H1 (cell line): ENCODE measurements at regions not wholly inside any gene's neighbourhood (a gene's known extent, or its start where the extent isn't known, plus 50 kb on each side); places are given as distances from the start of the nearest gene placed in this dataset.

Experiments used
- CTCF ChIA-PET: fragments of 300-600 bp; sonication (Branson Sonifier 250); formaldehyde crosslinking; loops from one replicate; lab custom pipeline; 2021; ENCODE audit not compliant: partially characterized antibody; lab: Charles Lee
- POLR2A ChIA-PET: fragments of 300-600 bp; sonication (Branson Sonifier 250); formaldehyde crosslinking; loops from one replicate; lab custom pipeline; 2021; ENCODE audit warnings: inconsistent platforms; ENCODE audit not compliant: partially characterized antibody; lab: Charles Lee
- DNase-seq, 2 experiments: peaks; one replicate each; pipeline versions ENCODE4 v3.0.0 to v3.0.0-alpha.2; 2010 to 2022; ENCODE audit warnings: low spot score in 2 of 2, low read depth in 1 of 2, mixed read lengths in 1 of 2
- FAIRE-seq: peaks from 2 replicates; lab custom pipeline; 2011; peaks lifted over from hg19 to GRCh38; lab: Jason Lieb, UNC
- H2AFZ ChIP-seq: 2 replicates; pipeline ENCODE4 v1.8.1; 2012; ENCODE audit warnings: low read length, inconsistent platforms
- H2AK5ac ChIP-seq: 2 replicates; pipeline ENCODE4 v1.6.1; 2013; ENCODE audit warnings: low read depth, low read length
- H2BK120ac ChIP-seq: replicated peaks from 2 replicates; pipeline ENCODE3; 2013; ENCODE audit warnings: low read depth, low read length, inconsistent platforms
- H2BK12ac ChIP-seq: 2 replicates; pipeline ENCODE4 v1.6.1; 2013; ENCODE audit warnings: low read depth, low read length
- H2BK15ac ChIP-seq: 2 replicates; pipeline ENCODE4 v1.6.1; 2013; ENCODE audit warnings: low read length
- H2BK20ac ChIP-seq: 2 replicates; pipeline ENCODE4 v1.6.1; 2013; ENCODE audit warnings: low read length
- H2BK5ac ChIP-seq: 2 replicates; pipeline ENCODE4 v1.6.1; 2013; ENCODE audit warnings: low read depth, low read length
- H3K14ac ChIP-seq: 2 replicates; pipeline ENCODE4 v1.6.1; 2013; ENCODE audit warnings: inconsistent platforms; ENCODE audit not compliant: insufficient read length
- H3K18ac ChIP-seq: 2 replicates; pipeline ENCODE4 v1.6.1; 2013; ENCODE audit warnings: low read length; ENCODE audit errors: extremely low read depth
- H3K23ac ChIP-seq: 2 replicates; pipeline ENCODE4 v1.6.1; 2013; ENCODE audit warnings: inconsistent platforms; ENCODE audit not compliant: insufficient read length
- H3K23me2 ChIP-seq: 2 replicates; pipeline ENCODE4 v1.6.1; 2013; ENCODE audit warnings: low read depth, low read length
- H3K27ac ChIP-seq: 2 replicates; pipeline ENCODE4 v1.6.1; 2011; ENCODE audit warnings: low read depth, low read length, inconsistent platforms
- H3K27me3 ChIP-seq, 4 experiments: replicated peaks in 1 of 4; 1 replicate in 1 of 4; 2 replicates in 3 of 4; pipeline versions ENCODE4 v1.6.1 to v1.8.1; 2011 to 2013; ENCODE audit warnings: low read length in 3 of 4, mild to moderate bottlenecking in 3 of 4, inconsistent platforms in 2 of 4, mixed read lengths in 2 of 4, moderate library complexity in 1 of 4; ENCODE audit not compliant: control insufficient read depth in 3 of 4, insufficient read depth in 3 of 4; ENCODE audit errors: extremely low read depth in 1 of 4
- H3K36me3 ChIP-seq, 4 experiments: 2 replicates each; pipeline versions ENCODE4 v1.6.1 to v1.8.1; 2011 to 2013; ENCODE audit warnings: mild to moderate bottlenecking in 4 of 4, low read length in 3 of 4, moderate library complexity in 2 of 4, control low read depth in 1 of 4, inconsistent platforms in 1 of 4; ENCODE audit not compliant: insufficient read depth in 4 of 4, control insufficient read depth in 2 of 4
- H3K4ac ChIP-seq: replicated peaks from 2 replicates; pipeline ENCODE3; 2013; ENCODE audit warnings: low read length, low read depth, mixed read lengths, inconsistent platforms; ENCODE audit not compliant: insufficient read length
- H3K4me1 ChIP-seq, 4 experiments: replicated peaks in 1 of 4; 1 replicate in 1 of 4; 2 replicates in 3 of 4; pipeline versions ENCODE4 v1.6.1 to v1.8.1; 2011 to 2013; ENCODE audit warnings: low read length in 3 of 4, inconsistent platforms in 2 of 4, mixed read lengths in 1 of 4; ENCODE audit not compliant: insufficient read depth in 4 of 4, control insufficient read depth in 3 of 4
- H3K4me2 ChIP-seq, 2 experiments: 2 replicates each; pipeline versions ENCODE4 v1.6.1 to v1.8.1; 2011 to 2013; ENCODE audit warnings: low read depth in 2 of 2, low read length in 2 of 2, control low read depth in 1 of 2, inconsistent platforms in 1 of 2, mild to moderate bottlenecking in 1 of 2; ENCODE audit not compliant: insufficient read depth in 1 of 2
- H3K4me3 ChIP-seq, 4 experiments: fragments of 200-600, 300-600 bp in 1 of 4; sonication (generic), shearing (Covaris generic), sonication (Bioruptor Twin) in 1 of 4; 2 replicates each; pipeline versions ENCODE4 v1.5.1 to v1.8.1; 2011 to 2016; ENCODE audit warnings: low read length in 4 of 4, low read depth in 3 of 4, control low read depth in 2 of 4, inconsistent platforms in 2 of 4, mild to moderate bottlenecking in 2 of 4, mixed read lengths in 1 of 4, moderate library complexity in 1 of 4; ENCODE audit not compliant: insufficient read depth in 2 of 4; ENCODE audit errors: extremely low read depth in 1 of 4
- H3K56ac ChIP-seq: replicated peaks from 2 replicates; pipeline ENCODE3; 2013; ENCODE audit warnings: low read depth, mild to moderate bottlenecking, mixed read lengths, low read length, inconsistent platforms; ENCODE audit not compliant: insufficient read length
- H3K79me1 ChIP-seq: 2 replicates; pipeline ENCODE4 v1.6.1; 2013; ENCODE audit warnings: low read depth, low read length, control low read depth
- H3K79me2 ChIP-seq, 2 experiments: 2 replicates each; pipeline versions ENCODE4 v1.6.1 to v1.8.1; 2012 to 2013; ENCODE audit warnings: low read length in 2 of 2, mild to moderate bottlenecking in 2 of 2, inconsistent platforms in 1 of 2; ENCODE audit not compliant: insufficient read depth in 2 of 2, control insufficient read depth in 1 of 2
- H3K9ac ChIP-seq, 4 experiments: replicated peaks in 1 of 4; 1 replicate in 1 of 4; 2 replicates in 3 of 4; pipeline versions ENCODE4 v1.6.1 to v1.8.1; 2011 to 2013; ENCODE audit warnings: low read depth in 3 of 4, low read length in 3 of 4, control low read depth in 2 of 4, mild to moderate bottlenecking in 2 of 4, moderate library complexity in 2 of 4, inconsistent platforms in 1 of 4; ENCODE audit errors: extremely low read depth in 1 of 4
- H3K9me3 ChIP-seq, 2 experiments: 2 replicates each; pipeline versions ENCODE4 v1.6.1 to v1.8.1; 2012 to 2013; ENCODE audit warnings: mild to moderate bottlenecking in 2 of 2, moderate library complexity in 2 of 2, control low read depth in 1 of 2, inconsistent platforms in 1 of 2, low read depth in 1 of 2, low read length in 1 of 2, mixed read lengths in 1 of 2; ENCODE audit not compliant: insufficient read depth in 2 of 2
- H4K20me1 ChIP-seq, 2 experiments: replicated peaks in 1 of 2; 2 replicates each; pipeline versions ENCODE3 to v1.8.1; 2011 to 2013; ENCODE audit warnings: inconsistent platforms in 2 of 2, low read length in 2 of 2, mild to moderate bottlenecking in 1 of 2; ENCODE audit not compliant: insufficient read depth in 2 of 2, control insufficient read depth in 1 of 2
- H4K5ac ChIP-seq: 2 replicates; pipeline ENCODE4 v1.6.1; 2013; ENCODE audit warnings: low read length, low read depth, mixed read lengths, inconsistent platforms; ENCODE audit not compliant: insufficient read length
- H4K8ac ChIP-seq: 2 replicates; pipeline ENCODE4 v1.8.0; 2013; ENCODE audit warnings: mild to moderate bottlenecking, moderate library complexity, low read length, inconsistent platforms; ENCODE audit not compliant: insufficient read depth; ENCODE audit errors: extremely low read depth
- H4K91ac ChIP-seq: replicated peaks from 2 replicates; pipeline ENCODE3; 2013; ENCODE audit warnings: low read length, mixed read lengths, inconsistent platforms; ENCODE audit not compliant: insufficient read length
- CTCF ChIP-seq, 3 experiments: IDR thresholded peaks; 1 replicate in 2 of 3; 2 replicates in 1 of 3; pipeline versions ENCODE4 v1.5.1 to v1.6.1; 2011; ENCODE audit warnings: low read length in 3 of 3, mild to moderate bottlenecking in 3 of 3, inconsistent platforms in 2 of 3, low read depth in 1 of 3, moderate library complexity in 1 of 3; ENCODE audit not compliant: insufficient read depth in 1 of 3; ENCODE audit errors: control extremely low read depth in 1 of 3
- GABPA ChIP-seq: IDR thresholded peaks from 2 replicates; pipeline ENCODE4 v1.6.1; 2011; ENCODE audit warnings: mild to moderate bottlenecking, low read length, moderate library complexity, borderline replicate concordance; ENCODE audit not compliant: insufficient read depth
- KDM1A ChIP-seq: fragments of 200-600, 300-600 bp; sonication (generic); IDR thresholded peaks from 2 replicates; pipeline ENCODE4 v1.7.1; 2016; ENCODE audit warnings: mild to moderate bottlenecking, low read length, borderline replicate concordance
- MAFK ChIP-seq: IDR thresholded peaks from 2 replicates; pipeline ENCODE4 v1.6.1; 2012; ENCODE audit warnings: low read depth, mild to moderate bottlenecking, improper control_type of control experiment, low read length
- TEAD4 ChIP-seq: IDR thresholded peaks from 2 replicates; pipeline ENCODE4 v1.6.1; 2012; ENCODE audit warnings: low read depth, low read length, inconsistent platforms, mixed read lengths
- WGBS, 2 experiments: shearing (Covaris generic) in 1 of 2; methylation state at CpG; one replicate each; pipeline versions ENCODE4 v1.1.6 to v1.1.7; 2013 to 2015; ENCODE audit warnings: low lambda C conversion rate in 2 of 2, mixed read lengths in 2 of 2, inconsistent platforms in 1 of 2, low coverage in 1 of 2, missing lambda C conversion rate in 1 of 2; ENCODE audit not compliant: insufficient replicate concordance in 2 of 2, insufficient coverage in 1 of 2, insufficient read length in 1 of 2; ENCODE audit errors: extremely low coverage in 1 of 2, missing lambda C conversion rate in 1 of 2; 5-methylcytosine and 5-hydroxymethylcytosine counted together

- no peak overlapping the region for H3K23ac ChIP-seq
- no peak for DNase-seq
- no peak for TF ChIP-seq GABPA
- no peak for TF ChIP-seq TEAD4
- no peak for TF ChIP-seq CTCF (IDR thresholded peaks at IDR 0.05; ENCODE audit: control extremely low read depth in 1 of 3, insufficient read depth in 1 of 3, low read depth in 1 of 3, low read length in 3 of 3)
- TF ChIP-seq MAFK = no peak
- no peak for TF ChIP-seq KDM1A
- TF ChIP-seq, all 59 proteins: peak for 0
- Histone ChIP-seq H2BK120ac (no peak overlapping the region), H3K4ac (no peak overlapping the region), H2BK5ac (no peak overlapping the region), H3K36me3 (no peaks in the 10 kb centered on the region), H4K91ac (no peak overlapping the region), H3K9ac (no peak overlapping the region), H4K8ac (no peak overlapping the region), H3K27ac (no peak overlapping the region), H2BK20ac (no peak overlapping the region), H2AK5ac (no peak overlapping the region), H3K79me1 (no peaks in the 10 kb centered on the region), H3K14ac (no peak overlapping the region), H2AFZ (no peak overlapping the region), H3K79me2 (no peaks in the 10 kb centered on the region), H3K18ac (no peak overlapping the region), H3K4me2 (no peak overlapping the region), H3K23me2 (no peaks in the 10 kb centered on the region), H4K20me1 (no peaks in the 10 kb centered on the region), H2BK15ac (no peak overlapping the region), H3K56ac (no peak overlapping the region), H4K5ac (no peak overlapping the region), H2BK12ac (no peak overlapping the region), H3K9me3 (no peaks in the 10 kb centered on the region), H3K4me1 (no peaks in the 10 kb centered on the region), H3K4me3 (no peak overlapping the region), H3K27me3 (no peaks in the 10 kb centered on the region)
- CTCF ChIA-PET = no interaction called here
- POLR2A ChIA-PET = no interaction called here
- 93% methylated on average over 2 of the region's 2 CpGs; no CpG with 5 or more reads in 1 of the 2 experiments for WGBS, 2 experiments
- FAIRE-seq = no peak
Measured at GRCh38 chr13:63853816-63854215, 2438.2 kb upstream of the PCDH20 start.
